ENCODE measurements at regions not wholly inside any gene's neighbourhood (a gene's known extent, or its start where the extent isn't known, plus 50 kb on each side); places are given as distances from the start of the nearest gene placed in this dataset.

- TF ChIP-seq CTCF (IDR thresholded peaks at IDR 0.05; ENCODE audit: insufficient read depth, low read length, poor library complexity, severe bottlenecking) (no peak), EZH2phosphoT487 (conservative IDR thresholded peaks at IDR 0.05; ENCODE audit: low read length) (no peak)
Measured at GRCh38 chr2:65762068-65762467, 329.7 kb upstream of the SPRED2 start.
